22Rv1 (cell line): ENCODE measurements at regions not wholly inside any gene's neighbourhood (a gene's known extent, or its start where the extent isn't known, plus 50 kb on each side); places are given as distances from the start of the nearest gene placed in this dataset.

Experiments used
- CTCF ChIP-seq: fragments of 450-650 bp; IDR thresholded peaks from 2 replicates; pipeline ENCODE4 v1.5.1; 2017; ENCODE audit warnings: mild to moderate bottlenecking
- ZFX ChIP-seq: fragments of 450-650 bp; IDR thresholded peaks from 2 replicates; pipeline ENCODE4 v1.6.1; 2017; ENCODE audit warnings: antibody characterized with exemption, borderline replicate concordance

- TF ChIP-seq CTCF (no peak), ZFX (no peak)
These were observed 631.1 kb upstream of the POU3F2 start for GRCh38 chr6:98203170-98203806.
